ENCODE measurements at regions not wholly inside any gene's neighbourhood (a gene's known extent, or its start where the extent isn't known, plus 50 kb on each side); places are given as distances from the start of the nearest gene placed in this dataset.

DNA sequence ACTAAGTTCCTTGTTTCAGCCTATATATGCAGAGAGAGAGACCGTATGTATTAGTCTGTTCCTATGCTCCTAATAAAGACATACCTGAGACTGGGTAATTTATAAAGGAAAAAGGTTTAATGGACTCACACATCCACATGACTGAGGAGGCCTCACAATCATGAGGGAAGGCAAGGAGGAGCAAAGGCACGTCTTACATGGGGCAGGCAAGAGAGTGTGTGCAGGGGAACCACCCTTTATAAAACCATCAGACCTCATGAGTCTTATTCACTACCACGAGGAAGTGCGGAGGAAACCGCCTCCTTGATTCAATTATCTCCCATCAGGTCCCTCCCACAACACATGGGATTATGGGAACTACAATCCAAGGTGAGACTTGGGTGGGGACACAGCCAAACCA, 73.8 kb downstream of the TMEM18 start (continued):
- no peak for TF ChIP-seq KDM5A (IDR thresholded peaks at IDR 0.05; ENCODE audit: low read length)
